ENCODE measurements at regions not wholly inside any gene's neighbourhood (a gene's known extent, or its start where the extent isn't known, plus 50 kb on each side); places are given as distances from the start of the nearest gene placed in this dataset.
"Not testable (repeated sequence)": the region's sequence is repeated elsewhere in the genome, so short reads cannot be mapped to it uniquely, and the experiment has no call there.

- H3K27ac Mint-ChIP-seq: no peak overlapping the region
- peaks cover 14% of the 10 kb centered on the region for H3K27me3 Mint-ChIP-seq
- H3K4me1 Mint-ChIP-seq (ENCODE audit: low read depth): peaks cover 32% of the 10 kb centered on the region
- H3K4me3 Mint-ChIP-seq: no peak overlapping the region
- H3K9me3 Mint-ChIP-seq: no peaks in the 10 kb centered on the region
- intact Hi-C loops (cut with micrococcal nuclease): no loop called here
- H3K36me3 Mint-ChIP-seq (ENCODE audit: low read depth): no peaks in the 10 kb centered on the region
Measured at GRCh38 chr1:93766451-93766850, 84.8 kb upstream of the BCAR3 start.

- H3K27ac Mint-ChIP-seq: no peak overlapping the region
- peaks cover 14% of the 10 kb centered on the region for H3K27me3 Mint-ChIP-seq
- peaks cover 31% of the 10 kb centered on the region for H3K4me1 Mint-ChIP-seq (ENCODE audit: low read depth)
- H3K9me3 Mint-ChIP-seq: no peaks in the 10 kb centered on the region
- intact Hi-C loops (cut with micrococcal nuclease): no loop called here
- H3K4me3 Mint-ChIP-seq: no peak overlapping the region
- no peaks in the 10 kb centered on the region for H3K36me3 Mint-ChIP-seq (ENCODE audit: low read depth)
Measured at GRCh38 chr1:93765099-93765498, 83.5 kb upstream of the BCAR3 start.

- no peaks in the 10 kb centered on the region for H3K9me3 Mint-ChIP-seq
Measured at GRCh38 chr1:93764366-93764750, 82.7 kb upstream of the BCAR3 start.

GRCh38 chr1:93763704-93764365 lies 82.2 kb upstream of the BCAR3 start:
- peaks cover 29% of the 10 kb centered on the region for H3K4me1 Mint-ChIP-seq (ENCODE audit: low read depth)
- H3K27ac Mint-ChIP-seq: no peak overlapping the region
- no peaks in the 10 kb centered on the region for H3K9me3 Mint-ChIP-seq
- H3K36me3 Mint-ChIP-seq (ENCODE audit: low read depth): no peaks in the 10 kb centered on the region
- peaks cover 14% of the 10 kb centered on the region for H3K27me3 Mint-ChIP-seq
- intact Hi-C loops (cut with micrococcal nuclease): no loop called here
- H3K4me3 Mint-ChIP-seq: no peak overlapping the region

More at GRCh38 chr1:93764366-93764750, 82.7 kb upstream of the BCAR3 start:
- Mint-ChIP-seq H3K4me3 (no peak overlapping the region), H3K4me1 (ENCODE audit: low read depth) (peaks cover 29% of the 10 kb centered on the region), H3K27ac (peak overlapping the region; percentile 1), H3K36me3 (ENCODE audit: low read depth) (no peaks in the 10 kb centered on the region), H3K27me3 (peaks cover 14% of the 10 kb centered on the region)
- intact Hi-C loops (cut with micrococcal nuclease): no loop called here

- H3K36me3 Mint-ChIP-seq (ENCODE audit: low read depth): no peaks in the 10 kb centered on the region
- no peak overlapping the region for H3K27ac Mint-ChIP-seq
- H3K9me3 Mint-ChIP-seq: no peaks in the 10 kb centered on the region
- peaks cover 7% of the 10 kb centered on the region for H3K27me3 Mint-ChIP-seq
- H3K4me1 Mint-ChIP-seq (ENCODE audit: low read depth): peaks cover 24% of the 10 kb centered on the region
- intact Hi-C loops (cut with micrococcal nuclease): loop anchor here (10.0 kb wide), 1 partner anchor 46 kb away; no protein-coding TSS in a partner anchor
- H3K4me3 Mint-ChIP-seq: no peak overlapping the region
Measured at GRCh38 chr1:93758842-93759515, 77.3 kb upstream of the BCAR3 start.

DNA sequence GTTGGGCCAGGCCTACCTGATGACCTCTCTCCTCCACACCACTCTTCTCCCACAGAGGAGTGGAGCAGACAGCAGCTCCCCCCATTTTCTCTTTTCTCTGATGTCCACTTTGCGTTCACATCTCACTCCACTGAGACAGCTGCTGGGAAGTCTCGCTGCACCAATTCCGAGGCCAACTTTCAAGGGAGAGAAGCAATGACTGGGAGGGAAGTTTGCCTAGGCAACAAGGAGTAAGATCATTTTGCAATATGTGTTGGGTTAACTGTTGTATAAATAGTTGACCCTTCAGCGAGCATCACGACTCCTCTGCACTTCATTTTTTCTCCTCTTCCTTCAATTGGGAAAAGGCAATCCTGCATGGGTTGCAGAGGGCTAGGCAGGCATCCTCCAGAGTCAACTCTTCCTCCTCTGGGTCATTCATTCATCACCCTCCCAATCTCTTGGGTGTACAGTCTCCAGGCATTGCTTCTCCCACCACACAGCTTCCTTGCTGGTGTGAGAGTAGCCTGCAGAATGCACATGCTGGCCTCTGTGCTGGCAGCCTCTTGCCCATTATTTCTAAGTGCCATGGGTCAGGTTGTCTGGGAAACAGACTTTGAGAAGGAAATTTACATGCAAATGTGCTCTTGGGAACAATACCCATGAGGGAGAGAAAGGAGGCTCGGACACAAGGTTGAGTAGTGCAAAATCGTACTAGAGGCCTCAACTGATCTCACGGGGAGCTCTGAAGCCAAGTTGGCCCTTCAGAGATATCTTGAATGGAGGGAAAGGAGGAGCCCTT lies 75.8 kb upstream of the BCAR3 start:
- Mint-ChIP-seq H3K9me3 (no peaks in the 10 kb centered on the region), H3K36me3 (ENCODE audit: low read depth) (no peaks in the 10 kb centered on the region), H3K27me3 (peaks cover 4% of the 10 kb centered on the region), H3K4me3 (no peak overlapping the region), H3K4me1 (ENCODE audit: low read depth) (peaks cover 35% of the 10 kb centered on the region), H3K27ac (peak overlapping the region; percentile 3)
- intact Hi-C loops (cut with micrococcal nuclease): loop anchor here (10.0 kb wide), 1 partner anchor 47 kb away; no protein-coding TSS in a partner anchor

DNA sequence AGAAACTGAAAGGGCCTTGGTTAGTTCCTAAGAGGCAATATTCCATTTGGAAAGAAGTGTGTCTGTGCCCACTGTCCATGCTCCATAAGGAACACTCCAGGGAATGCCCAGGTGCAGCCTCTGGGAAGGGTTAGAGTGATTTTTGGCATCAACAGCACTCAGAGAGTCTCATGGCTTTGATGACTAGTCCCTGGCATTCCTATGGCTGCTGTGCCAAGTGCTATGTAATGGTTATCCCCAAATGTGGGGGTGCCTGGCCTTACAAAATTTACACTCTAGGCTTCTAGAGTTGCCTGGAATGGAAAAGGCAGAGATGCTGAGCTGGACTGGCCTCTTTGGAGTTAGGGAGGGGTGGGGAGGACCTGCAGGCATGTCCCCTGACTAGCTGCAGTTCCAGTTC lies 75.0 kb upstream of the BCAR3 start:
- Mint-ChIP-seq H3K36me3 (ENCODE audit: low read depth) (no peaks in the 10 kb centered on the region), H3K27me3 (peaks cover 2% of the 10 kb centered on the region), H3K4me3 (no peak overlapping the region), H3K9me3 (no peaks in the 10 kb centered on the region), H3K4me1 (ENCODE audit: low read depth) (peaks cover 43% of the 10 kb centered on the region), H3K27ac (no peak overlapping the region)
- intact Hi-C loops (cut with micrococcal nuclease): loop anchor here (10.0 kb wide), 1 partner anchor 48 kb away; no protein-coding TSS in a partner anchor

DNA sequence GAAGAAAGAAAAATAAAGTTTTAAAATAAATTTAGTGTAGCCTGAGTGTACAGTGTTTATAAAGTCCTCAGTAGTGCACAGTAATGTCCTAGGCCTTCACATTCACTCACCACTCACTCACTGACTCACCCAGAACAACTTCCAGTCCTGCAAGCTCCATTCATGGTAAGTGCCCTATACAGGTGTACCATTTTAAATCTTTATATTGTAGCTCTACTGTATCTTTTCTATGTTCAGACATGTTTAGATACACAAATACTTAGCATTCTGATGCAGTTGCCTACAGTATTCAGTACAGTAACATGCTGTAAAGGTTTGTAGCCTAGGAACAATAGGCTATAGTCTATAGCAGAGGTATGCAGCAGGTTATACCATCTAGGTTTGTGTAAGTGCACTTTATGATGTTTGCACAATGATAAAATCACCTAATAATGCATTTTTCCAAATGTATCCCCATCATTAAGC lies 73.6 kb upstream of the BCAR3 start:
- not testable (repeated sequence) for H3K27ac Mint-ChIP-seq; H3K4me3 Mint-ChIP-seq; H3K27me3 Mint-ChIP-seq; H3K9me3 Mint-ChIP-seq; H3K36me3 Mint-ChIP-seq (ENCODE audit: low read depth)
- intact Hi-C loops (cut with micrococcal nuclease): loop anchor here (10.0 kb wide), 1 partner anchor 50 kb away; no protein-coding TSS in a partner anchor
- H3K4me1 Mint-ChIP-seq (ENCODE audit: low read depth): peaks cover 57% of the 10 kb centered on the region

- Mint-ChIP-seq H3K4me3 (no peak overlapping the region), H3K36me3 (ENCODE audit: low read depth) (no peaks in the 10 kb centered on the region), H3K27ac (peak overlapping the region; percentile 77), H3K9me3 (no peaks in the 10 kb centered on the region), H3K27me3 (peaks cover 2% of the 10 kb centered on the region), H3K4me1 (ENCODE audit: low read depth) (peaks cover 54% of the 10 kb centered on the region)
- intact Hi-C loops (cut with micrococcal nuclease): loop anchor here (5.0 to 10.0 kb wide), 2 partner anchors 51 to 77 kb away; no protein-coding TSS in a partner anchor
Measured at GRCh38 chr1:93753791-93754763, 72.4 kb upstream of the BCAR3 start.

GRCh38 chr1:93751377-93752250 lies 70.0 kb upstream of the BCAR3 start:
- Mint-ChIP-seq H3K27me3 (peaks cover 3% of the 10 kb centered on the region), H3K27ac (peak overlapping the region; percentile 70), H3K36me3 (ENCODE audit: low read depth) (no peaks in the 10 kb centered on the region), H3K4me3 (no peak overlapping the region), H3K4me1 (ENCODE audit: low read depth) (peaks cover 49% of the 10 kb centered on the region), H3K9me3 (peaks cover 11% of the 10 kb centered on the region)
- intact Hi-C loops (cut with micrococcal nuclease): loop anchor here (5.0 to 10.0 kb wide), 2 partner anchors 53 to 74 kb away; no protein-coding TSS in a partner anchor

GRCh38 chr1:93750955-93751354 lies 69.3 kb upstream of the BCAR3 start:
- Mint-ChIP-seq H3K36me3 (ENCODE audit: low read depth) (no peaks in the 10 kb centered on the region), H3K27ac (peak overlapping the region; percentile 70), H3K27me3 (peaks cover 5% of the 10 kb centered on the region), H3K4me1 (ENCODE audit: low read depth) (peaks cover 44% of the 10 kb centered on the region), H3K9me3 (peaks cover 13% of the 10 kb centered on the region), H3K4me3 (no peak overlapping the region)
- intact Hi-C loops (cut with micrococcal nuclease): loop anchor here (5.0 to 10.0 kb wide), 2 partner anchors 54 to 74 kb away; no protein-coding TSS in a partner anchor

- H3K4me1 Mint-ChIP-seq (ENCODE audit: low read depth): peaks cover 48% of the 10 kb centered on the region
- peaks cover 13% of the 10 kb centered on the region for H3K9me3 Mint-ChIP-seq
- H3K4me3 Mint-ChIP-seq: no peak overlapping the region
- peaks cover 9% of the 10 kb centered on the region for H3K27me3 Mint-ChIP-seq
- H3K36me3 Mint-ChIP-seq (ENCODE audit: low read depth): no peaks in the 10 kb centered on the region
- intact Hi-C loops (cut with micrococcal nuclease): loop anchor here (5.0 to 10.0 kb wide), 2 partner anchors 55 to 73 kb away; no protein-coding TSS in a partner anchor
- peak overlapping the region; percentile 82 for H3K27ac Mint-ChIP-seq
Measured at GRCh38 chr1:93749894-93750301, 68.3 kb upstream of the BCAR3 start.

Measured in dendritic cell treated with granulocyte-macrophage colony-stimulating factor and Interleukin-4, amounts not matched to agents 40 ng/mL and 50 ng/mL, for 4 days (primary cell).